ENCODE measurements at regions not wholly inside any gene's neighbourhood (a gene's known extent, or its start where the extent isn't known, plus 50 kb on each side); places are given as distances from the start of the nearest gene placed in this dataset.

- no peaks in the 10 kb centered on the region for H3K9me2 ChIP-seq (replicated peaks; ENCODE audit: control insufficient read depth, low read length)
- H3K27ac ChIP-seq (ENCODE audit: low read depth, low read length) = no peak overlapping the region
- H3K79me2 ChIP-seq (ENCODE audit: control insufficient read depth, low read length) = no peaks in the 10 kb centered on the region
- no peak overlapping the region for H3K4me3 ChIP-seq (ENCODE audit: low read length)
- TF ChIP-seq EZH2phosphoT487 (IDR thresholded peaks at IDR 0.05; ENCODE audit: borderline replicate concordance, low read length) (no peak), CTCF (IDR thresholded peaks at IDR 0.05; ENCODE audit: low read depth, low read length, poor library complexity, severe bottlenecking) (peak; percentile 82)
- no peaks in the 10 kb centered on the region for H3F3A ChIP-seq (ENCODE audit: control insufficient read depth, insufficient read depth)
- no peaks in the 10 kb centered on the region for H3K27me3 ChIP-seq (ENCODE audit: control insufficient read depth, low read length)
- no peak overlapping the region for H3K4me2 ChIP-seq (ENCODE audit: low read length)
- H3K9me3 ChIP-seq (ENCODE audit: control insufficient read depth, insufficient read depth, low read length) = no peaks in the 10 kb centered on the region
- H3K36me3 ChIP-seq (ENCODE audit: control insufficient read depth, low read length) = no peaks in the 10 kb centered on the region
- H4K20me1 ChIP-seq (ENCODE audit: control insufficient read depth, insufficient read depth, low read depth, low read length) = no peaks in the 10 kb centered on the region
- H3K4me1 ChIP-seq (ENCODE audit: control insufficient read depth, low read length) = no peaks in the 10 kb centered on the region
These were observed 128.0 kb downstream of the MBL2 start for GRCh38 chr10:52644373-52645186.

DNA sequence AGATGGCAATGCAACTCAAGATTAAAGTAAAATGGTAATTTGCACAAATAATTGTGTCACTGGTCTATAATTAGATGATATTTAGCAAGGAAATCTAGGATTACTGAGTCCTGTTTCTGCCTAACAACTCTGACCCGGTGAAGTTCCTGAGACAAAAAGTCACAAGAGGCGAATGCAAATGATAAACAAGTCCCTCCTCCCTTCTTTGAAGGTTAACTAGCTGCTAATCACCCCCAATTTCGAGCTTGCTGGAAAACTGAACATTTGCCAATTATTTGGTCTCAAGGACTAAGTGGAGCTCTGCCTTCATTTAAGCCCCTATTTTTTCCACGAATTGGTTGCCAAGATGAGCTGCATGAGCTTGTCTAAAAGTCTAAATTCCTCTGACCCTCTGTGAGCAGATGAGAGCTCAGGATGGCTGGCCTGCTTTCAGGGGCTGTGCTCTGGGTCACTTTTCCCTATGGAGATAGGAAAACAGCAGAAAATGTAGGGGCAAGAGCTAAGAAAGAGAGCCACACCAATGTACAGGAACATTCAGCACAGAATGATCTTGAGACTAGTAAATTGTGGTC lies 127.3 kb downstream of the MBL2 start:
- Histone ChIP-seq H3K9me2 (replicated peaks; ENCODE audit: control insufficient read depth, low read length) (no peaks in the 10 kb centered on the region), H3K9me3 (ENCODE audit: control insufficient read depth, insufficient read depth, low read length) (no peaks in the 10 kb centered on the region), H3F3A (ENCODE audit: control insufficient read depth, insufficient read depth) (no peaks in the 10 kb centered on the region), H3K4me3 (ENCODE audit: low read length) (no peak overlapping the region), H3K36me3 (ENCODE audit: control insufficient read depth, low read length) (no peaks in the 10 kb centered on the region), H3K27ac (ENCODE audit: low read depth, low read length) (no peak overlapping the region), H3K4me1 (ENCODE audit: control insufficient read depth, low read length) (no peaks in the 10 kb centered on the region), H3K79me2 (ENCODE audit: control insufficient read depth, low read length) (no peaks in the 10 kb centered on the region), H3K27me3 (ENCODE audit: control insufficient read depth, low read length) (no peaks in the 10 kb centered on the region), H3K4me2 (ENCODE audit: low read length) (no peak overlapping the region), H4K20me1 (ENCODE audit: control insufficient read depth, insufficient read depth, low read depth, low read length) (no peaks in the 10 kb centered on the region)
- TF ChIP-seq CTCF (IDR thresholded peaks at IDR 0.05; ENCODE audit: low read depth, low read length, poor library complexity, severe bottlenecking) (no peak), EZH2phosphoT487 (IDR thresholded peaks at IDR 0.05; ENCODE audit: borderline replicate concordance, low read length) (no peak)

- no peaks in the 10 kb centered on the region for H3K9me3 ChIP-seq (ENCODE audit: control insufficient read depth, insufficient read depth, low read length)
- TF ChIP-seq CTCF (IDR thresholded peaks at IDR 0.05; ENCODE audit: low read depth, low read length, poor library complexity, severe bottlenecking) (no peak), EZH2phosphoT487 (IDR thresholded peaks at IDR 0.05; ENCODE audit: borderline replicate concordance, low read length) (no peak)
- no peaks in the 10 kb centered on the region for H3F3A ChIP-seq (ENCODE audit: control insufficient read depth, insufficient read depth)
- no peak overlapping the region for H3K27ac ChIP-seq (ENCODE audit: low read depth, low read length)
- H3K79me2 ChIP-seq (ENCODE audit: control insufficient read depth, low read length) = no peaks in the 10 kb centered on the region
- no peak overlapping the region for H3K4me2 ChIP-seq (ENCODE audit: low read length)
- no peaks in the 10 kb centered on the region for H3K4me1 ChIP-seq (ENCODE audit: control insufficient read depth, low read length)
- H3K36me3 ChIP-seq (ENCODE audit: control insufficient read depth, low read length) = no peaks in the 10 kb centered on the region
- H3K27me3 ChIP-seq (ENCODE audit: control insufficient read depth, low read length) = no peaks in the 10 kb centered on the region
- H3K4me3 ChIP-seq (ENCODE audit: low read length) = no peak overlapping the region
- no peaks in the 10 kb centered on the region for H4K20me1 ChIP-seq (ENCODE audit: control insufficient read depth, insufficient read depth, low read depth, low read length)
- no peaks in the 10 kb centered on the region for H3K9me2 ChIP-seq (replicated peaks; ENCODE audit: control insufficient read depth, low read length)
These were observed 123.1 kb downstream of the MBL2 start for GRCh38 chr10:52649511-52649910.

All from DOHH2 (cell line).